ENCODE measurements at regions not wholly inside any gene's neighbourhood (a gene's known extent, or its start where the extent isn't known, plus 50 kb on each side); places are given as distances from the start of the nearest gene placed in this dataset.
A peak's percentile ranks its signal among the peaks of the same experiment; 100 is the strongest.

DNA sequence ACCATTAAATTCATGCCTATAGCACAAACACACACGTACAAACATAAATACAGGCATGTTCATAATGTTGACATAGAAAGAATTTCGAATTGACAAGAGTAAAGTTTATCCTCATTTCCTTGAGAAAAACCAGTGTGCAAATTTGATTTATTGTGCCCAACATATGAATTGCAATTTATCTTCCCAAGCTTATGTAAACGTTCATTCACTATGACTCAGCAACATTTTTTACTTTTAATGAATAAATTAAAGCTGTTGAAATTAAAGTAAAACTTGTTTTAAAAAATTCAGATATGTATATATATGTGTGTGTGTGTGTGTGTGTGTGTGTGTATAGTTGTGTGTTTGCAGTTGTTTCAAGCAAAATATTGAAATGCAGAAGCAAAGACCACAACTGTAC, 1067.9 kb downstream of the BRINP3 start:
- Histone ChIP-seq H3K79me2 (ENCODE audit: low read length) (no peaks in the 10 kb centered on the region), H3K4me1 (ENCODE audit: low read length) (no peaks in the 10 kb centered on the region), H3K27me3 (ENCODE audit: low read depth, low read length) (no peaks in the 10 kb centered on the region), H3K27ac (ENCODE audit: low read length) (no peak overlapping the region), H4K20me1 (ENCODE audit: insufficient read depth, low read length) (no peaks in the 10 kb centered on the region), H3K36me3 (replicated peaks; ENCODE audit: low read depth, low read length) (no peaks in the 10 kb centered on the region), H3K4me3 (ENCODE audit: low read length) (no peak overlapping the region), H3K9me3 (ENCODE audit: insufficient read depth, low read length) (no peaks in the 10 kb centered on the region), H3K9ac (ENCODE audit: low read length) (no peak overlapping the region), H2AFZ (ENCODE audit: low read depth, low read length) (no peak overlapping the region), H3K4me2 (ENCODE audit: low read length) (no peak overlapping the region)
- no peak for TF ChIP-seq EZH2phosphoT487 (IDR thresholded peaks at IDR 0.05; ENCODE audit: low read depth)

DNA sequence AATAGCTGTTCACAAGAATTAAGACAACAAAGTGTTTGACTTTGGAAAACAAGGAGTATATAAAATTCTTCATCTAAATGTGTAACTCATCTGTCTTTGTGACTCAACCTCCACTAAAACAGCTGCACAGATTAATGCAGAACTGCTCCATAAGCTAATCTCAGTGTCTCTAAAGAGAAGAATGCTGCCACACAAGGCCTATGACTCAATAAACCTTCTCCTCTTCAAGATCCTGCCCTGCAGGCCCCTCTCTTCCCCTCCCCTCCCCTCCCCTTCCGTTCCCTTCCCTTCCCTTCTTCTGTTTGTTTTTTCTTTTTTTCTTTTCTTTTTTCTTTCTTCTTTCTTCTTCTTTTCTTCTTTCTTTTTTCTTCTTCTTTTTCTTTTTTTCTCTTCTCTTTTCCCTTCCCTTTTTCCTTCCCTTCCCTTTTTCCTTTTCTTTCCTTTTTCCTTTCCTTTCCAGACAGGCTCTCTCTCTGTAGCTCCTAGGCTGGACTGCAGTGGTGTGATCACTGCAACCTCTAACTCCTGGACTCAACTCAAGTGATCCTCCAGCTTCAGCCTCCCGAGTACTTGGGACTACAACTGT, 1052.8 kb downstream of the BRINP3 start:
- no peaks in the 10 kb centered on the region for H3K79me2 ChIP-seq (ENCODE audit: low read length)
- H3K4me1 ChIP-seq (ENCODE audit: low read length) = peaks cover 4% of the 10 kb centered on the region; the same call in 1 of the 2 replicates
- H4K20me1 ChIP-seq (ENCODE audit: insufficient read depth, low read length) = no peaks in the 10 kb centered on the region
- H3K9me3 ChIP-seq (ENCODE audit: insufficient read depth, low read length) = no peaks in the 10 kb centered on the region
- H3K9ac ChIP-seq (ENCODE audit: low read length) = no peak overlapping the region
- no peak for TF ChIP-seq EZH2phosphoT487 (IDR thresholded peaks at IDR 0.05; ENCODE audit: low read depth)
- TF ChIP-seq, protein P1, sequence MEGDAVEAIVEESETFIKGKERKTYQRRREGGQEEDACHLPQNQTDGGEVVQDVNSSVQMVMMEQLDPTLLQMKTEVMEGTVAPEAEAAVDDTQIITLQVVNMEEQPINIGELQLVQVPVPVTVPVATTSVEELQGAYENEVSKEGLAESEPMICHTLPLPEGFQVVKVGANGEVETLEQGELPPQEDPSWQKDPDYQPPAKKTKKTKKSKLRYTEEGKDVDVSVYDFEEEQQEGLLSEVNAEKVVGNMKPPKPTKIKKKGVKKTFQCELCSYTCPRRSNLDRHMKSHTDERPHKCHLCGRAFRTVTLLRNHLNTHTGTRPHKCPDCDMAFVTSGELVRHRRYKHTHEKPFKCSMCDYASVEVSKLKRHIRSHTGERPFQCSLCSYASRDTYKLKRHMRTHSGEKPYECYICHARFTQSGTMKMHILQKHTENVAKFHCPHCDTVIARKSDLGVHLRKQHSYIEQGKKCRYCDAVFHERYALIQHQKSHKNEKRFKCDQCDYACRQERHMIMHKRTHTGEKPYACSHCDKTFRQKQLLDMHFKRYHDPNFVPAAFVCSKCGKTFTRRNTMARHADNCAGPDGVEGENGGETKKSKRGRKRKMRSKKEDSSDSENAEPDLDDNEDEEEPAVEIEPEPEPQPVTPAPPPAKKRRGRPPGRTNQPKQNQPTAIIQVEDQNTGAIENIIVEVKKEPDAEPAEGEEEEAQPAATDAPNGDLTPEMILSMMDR (IDR thresholded peaks at IDR 0.05; ENCODE audit: low read depth, low read length) = no peak
- no peak overlapping the region for H3K4me2 ChIP-seq (ENCODE audit: low read length)
- H3K27me3 ChIP-seq (ENCODE audit: low read depth, low read length) = no peaks in the 10 kb centered on the region
- no peak overlapping the region for H2AFZ ChIP-seq (ENCODE audit: low read depth, low read length)
- no peak overlapping the region for H3K27ac ChIP-seq (ENCODE audit: low read length)
- H3K4me3 ChIP-seq (ENCODE audit: low read length) = no peak overlapping the region
- no peaks in the 10 kb centered on the region for H3K36me3 ChIP-seq (replicated peaks; ENCODE audit: low read depth, low read length)

DNA sequence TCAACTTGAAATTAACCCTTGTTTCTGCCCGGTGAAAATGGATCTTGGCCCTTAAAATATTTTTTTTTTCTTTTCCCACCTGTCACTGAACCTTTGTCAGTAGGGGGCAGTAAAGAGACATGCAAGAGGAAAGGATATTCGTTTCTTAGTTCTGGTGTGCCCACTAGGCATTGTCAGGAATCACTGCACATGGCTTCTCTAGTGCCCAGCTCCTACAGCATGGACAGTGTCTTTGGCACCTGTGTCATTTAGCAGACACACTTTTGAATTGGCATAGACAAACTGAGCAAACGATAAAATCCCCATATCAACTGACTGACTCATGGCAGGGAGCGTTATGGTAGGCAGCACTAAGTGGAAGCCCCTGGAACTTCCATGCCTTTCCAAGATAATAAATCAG, 1048.1 kb downstream of the BRINP3 start:
- H2AFZ ChIP-seq (ENCODE audit: low read depth, low read length) = no peak overlapping the region
- H3K9ac ChIP-seq (ENCODE audit: low read length) = no peak overlapping the region
- no peaks in the 10 kb centered on the region for H4K20me1 ChIP-seq (ENCODE audit: insufficient read depth, low read length)
- H3K4me2 ChIP-seq (ENCODE audit: low read length) = peak overlapping the region; percentile 13
- no peaks in the 10 kb centered on the region for H3K27me3 ChIP-seq (ENCODE audit: low read depth, low read length)
- no peaks in the 10 kb centered on the region for H3K36me3 ChIP-seq (replicated peaks; ENCODE audit: low read depth, low read length)
- no peaks in the 10 kb centered on the region for H3K9me3 ChIP-seq (ENCODE audit: insufficient read depth, low read length)
- no peaks in the 10 kb centered on the region for H3K79me2 ChIP-seq (ENCODE audit: low read length)
- no peak overlapping the region for H3K4me3 ChIP-seq (ENCODE audit: low read length)
- H3K4me1 ChIP-seq (ENCODE audit: low read length) = peaks cover 4% of the 10 kb centered on the region; the same call in 1 of the 2 replicates
- TF ChIP-seq, protein P1 (IDR thresholded peaks at IDR 0.05; ENCODE audit: low read depth, low read length) = peak; percentile 94
- no peak for TF ChIP-seq EZH2phosphoT487 (IDR thresholded peaks at IDR 0.05; ENCODE audit: low read depth)
- H3K27ac ChIP-seq (ENCODE audit: low read length) = no peak overlapping the region

DNA sequence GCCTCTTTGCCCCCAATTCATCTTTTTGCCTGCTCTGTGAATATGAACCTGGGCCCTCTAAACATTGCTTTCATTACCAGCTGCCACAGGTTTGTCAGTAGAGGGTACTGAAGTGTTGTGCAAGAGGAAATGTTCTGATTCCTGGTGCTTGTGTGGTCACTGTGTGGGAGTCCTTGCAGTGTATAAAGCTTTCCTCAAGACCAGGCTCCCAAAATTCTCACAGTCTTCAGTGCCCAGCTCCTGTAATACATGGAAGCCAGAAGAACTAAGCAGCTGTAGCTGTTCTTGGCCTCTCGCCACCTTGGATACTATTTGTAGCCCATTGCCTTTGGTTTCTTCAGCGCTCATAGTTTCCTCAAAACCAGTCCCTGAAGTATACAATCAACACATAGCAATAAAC, 1046.2 kb downstream of the BRINP3 start:
- no peak overlapping the region for H2AFZ ChIP-seq (ENCODE audit: low read depth, low read length)
- no peak overlapping the region for H3K4me2 ChIP-seq (ENCODE audit: low read length)
- no peak overlapping the region for H3K27ac ChIP-seq (ENCODE audit: low read length)
- no peaks in the 10 kb centered on the region for H3K27me3 ChIP-seq (ENCODE audit: low read depth, low read length)
- no peaks in the 10 kb centered on the region for H4K20me1 ChIP-seq (ENCODE audit: insufficient read depth, low read length)
- H3K4me3 ChIP-seq (ENCODE audit: low read length) = no peak overlapping the region
- H3K9me3 ChIP-seq (ENCODE audit: insufficient read depth, low read length) = no peaks in the 10 kb centered on the region
- H3K4me1 ChIP-seq (ENCODE audit: low read length) = peaks cover 4% of the 10 kb centered on the region; the same call in 1 of the 2 replicates
- H3K79me2 ChIP-seq (ENCODE audit: low read length) = no peaks in the 10 kb centered on the region
- TF ChIP-seq, protein P1 (IDR thresholded peaks at IDR 0.05; ENCODE audit: low read depth, low read length) = no peak
- TF ChIP-seq EZH2phosphoT487 (IDR thresholded peaks at IDR 0.05; ENCODE audit: low read depth) = no peak
- H3K9ac ChIP-seq (ENCODE audit: low read length) = no peak overlapping the region
- H3K36me3 ChIP-seq (replicated peaks; ENCODE audit: low read depth, low read length) = no peaks in the 10 kb centered on the region

Data from OCI-LY3 (cell line).